ENCODE measurements at regions not wholly inside any gene's neighbourhood (a gene's known extent, or its start where the extent isn't known, plus 50 kb on each side); places are given as distances from the start of the nearest gene placed in this dataset.
"Not testable (repeated sequence)": the region's sequence is repeated elsewhere in the genome, so short reads cannot be mapped to it uniquely, and the experiment has no call there.

- H3K36me3 ChIP-seq (ENCODE audit: insufficient read depth, low read length) = no peaks in the 10 kb centered on the region
- no peak for DNase-seq (ENCODE audit: low read depth, low spot score)
- no peak overlapping the region for H3K4me3 ChIP-seq
- TF ChIP-seq EZH2 (IDR thresholded peaks at IDR 0.05) = no peak
- TF ChIP-seq POLR2AphosphoS5 (IDR thresholded peaks at IDR 0.05; ENCODE audit: borderline replicate concordance, low read depth, low read length) = no peak
- no peak for TF ChIP-seq FOXP2 (optimal IDR thresholded peaks at IDR 0.05; ENCODE audit: control extremely low read depth, extremely low read length, insufficient read depth)
- no peak overlapping the region for H3K9ac ChIP-seq (ENCODE audit: insufficient read length)
- no peak overlapping the region for H3K27ac ChIP-seq
- no peaks in the 10 kb centered on the region for H3K9me3 ChIP-seq (ENCODE audit: low read depth, low read length)
These were observed 84.9 kb upstream of the LRFN2 start for GRCh38 chr6:40672087-40672486.

DNA sequence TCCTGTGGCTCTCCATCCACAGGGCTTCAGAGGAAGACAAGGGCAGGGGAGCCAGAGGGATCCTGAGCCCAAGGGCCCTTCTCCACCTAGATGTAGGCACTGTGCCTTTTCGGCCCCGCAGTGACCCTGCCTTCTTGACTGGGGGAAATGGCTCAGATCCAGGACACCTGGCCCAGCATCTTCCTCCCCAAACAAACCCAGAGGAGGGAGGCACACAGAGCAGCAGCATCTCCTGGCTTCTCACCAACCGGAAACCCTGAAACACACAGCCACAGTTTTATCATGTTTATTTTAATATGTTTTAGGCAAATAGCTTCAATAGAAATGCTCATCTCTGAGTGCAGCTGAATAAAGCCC lies 84.5 kb upstream of the LRFN2 start:
- Histone ChIP-seq H3K9me3 (ENCODE audit: low read depth, low read length) (no peaks in the 10 kb centered on the region), H3K4me3 (no peak overlapping the region), H3K9ac (ENCODE audit: insufficient read length) (no peak overlapping the region), H3K27ac (no peak overlapping the region), H3K36me3 (ENCODE audit: insufficient read depth, low read length) (no peaks in the 10 kb centered on the region)
- no peak for DNase-seq (ENCODE audit: low read depth, low spot score)
- TF ChIP-seq POLR2AphosphoS5 (IDR thresholded peaks at IDR 0.05; ENCODE audit: borderline replicate concordance, low read depth, low read length) = no peak
- no peak for TF ChIP-seq FOXP2 (optimal IDR thresholded peaks at IDR 0.05; ENCODE audit: control extremely low read depth, extremely low read length, insufficient read depth)
- TF ChIP-seq EZH2 (IDR thresholded peaks at IDR 0.05) = no peak

GRCh38 chr6:40671001-40671693 lies 84.0 kb upstream of the LRFN2 start:
- Histone ChIP-seq H3K9ac (ENCODE audit: insufficient read length) (no peak overlapping the region), H3K36me3 (ENCODE audit: insufficient read depth, low read length) (no peaks in the 10 kb centered on the region), H3K4me3 (no peak overlapping the region), H3K9me3 (ENCODE audit: low read depth, low read length) (no peaks in the 10 kb centered on the region), H3K27ac (no peak overlapping the region)
- DNase-seq (ENCODE audit: low read depth, low spot score) = no peak
- TF ChIP-seq POLR2AphosphoS5 (IDR thresholded peaks at IDR 0.05; ENCODE audit: borderline replicate concordance, low read depth, low read length) (no peak), EZH2 (IDR thresholded peaks at IDR 0.05) (no peak), FOXP2 (optimal IDR thresholded peaks at IDR 0.05; ENCODE audit: control extremely low read depth, extremely low read length, insufficient read depth) (no peak)

GRCh38 chr6:40669343-40669742 lies 82.2 kb upstream of the LRFN2 start:
- no peak for TF ChIP-seq FOXP2 (optimal IDR thresholded peaks at IDR 0.05; ENCODE audit: control extremely low read depth, extremely low read length, insufficient read depth)
- TF ChIP-seq EZH2 (IDR thresholded peaks at IDR 0.05) = no peak
- no peak for TF ChIP-seq POLR2AphosphoS5 (IDR thresholded peaks at IDR 0.05; ENCODE audit: borderline replicate concordance, low read depth, low read length)
- no peak overlapping the region for H3K27ac ChIP-seq
- H3K36me3 ChIP-seq (ENCODE audit: insufficient read depth, low read length) = no peaks in the 10 kb centered on the region
- DNase-seq (ENCODE audit: low read depth, low spot score) = no peak
- H3K9me3 ChIP-seq (ENCODE audit: low read depth, low read length) = no peaks in the 10 kb centered on the region
- no peak overlapping the region for H3K9ac ChIP-seq (ENCODE audit: insufficient read length)
- no peak overlapping the region for H3K4me3 ChIP-seq

DNA sequence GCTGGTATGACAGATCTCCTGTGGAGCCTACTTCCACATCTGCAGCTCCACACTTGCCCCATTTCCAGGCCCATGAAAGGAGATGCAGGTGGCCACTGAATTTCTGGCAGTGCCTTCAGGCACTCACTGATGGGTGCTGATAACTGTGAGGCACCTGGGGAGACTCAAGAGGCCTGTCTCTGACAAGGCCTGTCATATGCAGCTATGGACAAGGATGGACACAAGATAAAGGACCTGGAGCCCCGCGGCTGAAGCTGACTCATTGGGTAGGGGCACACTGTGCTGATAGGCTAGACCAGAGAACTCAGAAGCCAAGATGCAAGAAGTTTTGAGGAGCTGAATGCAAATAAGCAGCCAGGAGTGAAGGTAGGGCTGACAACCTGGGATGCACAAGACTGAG lies 81.0 kb upstream of the LRFN2 start:
- H3K27ac ChIP-seq = no peak overlapping the region
- TF ChIP-seq EZH2 (IDR thresholded peaks at IDR 0.05) (no peak), POLR2AphosphoS5 (IDR thresholded peaks at IDR 0.05; ENCODE audit: borderline replicate concordance, low read depth, low read length) (no peak), FOXP2 (optimal IDR thresholded peaks at IDR 0.05; ENCODE audit: control extremely low read depth, extremely low read length, insufficient read depth) (no peak)
- DNase-seq (ENCODE audit: low read depth, low spot score) = no peak

GRCh38 chr6:40666530-40666929 lies 79.4 kb upstream of the LRFN2 start:
- Histone ChIP-seq H3K27ac (no peak overlapping the region), H3K36me3 (ENCODE audit: insufficient read depth, low read length) (no peaks in the 10 kb centered on the region), H3K9me3 (ENCODE audit: low read depth, low read length) (no peaks in the 10 kb centered on the region), H3K4me3 (no peak overlapping the region), H3K9ac (ENCODE audit: insufficient read length) (no peak overlapping the region)
- no peak for DNase-seq (ENCODE audit: low read depth, low spot score)
- TF ChIP-seq FOXP2 (optimal IDR thresholded peaks at IDR 0.05; ENCODE audit: control extremely low read depth, extremely low read length, insufficient read depth) = no peak
- TF ChIP-seq POLR2AphosphoS5 (IDR thresholded peaks at IDR 0.05; ENCODE audit: borderline replicate concordance, low read depth, low read length) = no peak
- TF ChIP-seq EZH2 (IDR thresholded peaks at IDR 0.05) = no peak

More for the DNA sequence above, 81.0 kb upstream of the LRFN2 start:
- H3K9ac ChIP-seq (ENCODE audit: insufficient read length) = no peak overlapping the region
- no peak overlapping the region for H3K4me3 ChIP-seq
- H3K36me3 ChIP-seq (ENCODE audit: insufficient read depth, low read length) = no peaks in the 10 kb centered on the region
- no peaks in the 10 kb centered on the region for H3K9me3 ChIP-seq (ENCODE audit: low read depth, low read length)

- H3K9me3 ChIP-seq (ENCODE audit: low read depth, low read length) = no peaks in the 10 kb centered on the region
- H3K27ac ChIP-seq = no peak overlapping the region
- no peak for DNase-seq (ENCODE audit: low read depth, low spot score)
- H3K9ac ChIP-seq (ENCODE audit: insufficient read length) = no peak overlapping the region
- no peak overlapping the region for H3K4me3 ChIP-seq
- no peak for TF ChIP-seq FOXP2 (optimal IDR thresholded peaks at IDR 0.05; ENCODE audit: control extremely low read depth, extremely low read length, insufficient read depth)
- no peak for TF ChIP-seq EZH2 (IDR thresholded peaks at IDR 0.05)
- no peak for TF ChIP-seq POLR2AphosphoS5 (IDR thresholded peaks at IDR 0.05; ENCODE audit: borderline replicate concordance, low read depth, low read length)
- no peaks in the 10 kb centered on the region for H3K36me3 ChIP-seq (ENCODE audit: insufficient read depth, low read length)
These were observed 74.6 kb upstream of the LRFN2 start for GRCh38 chr6:40661726-40662125.

DNA sequence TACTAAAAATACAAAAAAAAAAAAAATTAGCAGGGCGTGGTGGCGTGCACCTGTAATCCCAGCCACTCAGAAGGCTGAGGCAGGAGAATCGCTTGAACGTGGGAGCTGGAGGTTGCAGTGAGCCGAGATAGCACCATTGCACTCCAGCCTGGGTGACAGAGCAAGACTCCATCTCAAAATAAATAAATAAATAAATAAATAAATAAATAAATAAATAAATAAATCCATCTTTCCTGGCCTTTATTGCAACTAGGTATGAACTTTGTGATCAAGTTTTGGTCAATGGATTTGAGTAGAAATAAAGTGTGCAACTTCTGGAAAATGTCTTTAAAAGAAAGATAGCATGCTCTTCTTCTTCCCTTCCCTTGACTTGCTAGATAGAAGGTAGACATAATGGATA lies 69.6 kb upstream of the LRFN2 start:
- not testable (repeated sequence) for H3K9ac ChIP-seq (ENCODE audit: insufficient read length); H3K4me3 ChIP-seq; DNase-seq (ENCODE audit: low read depth, low spot score); H3K9me3 ChIP-seq (ENCODE audit: low read depth, low read length); H3K27ac ChIP-seq; H3K36me3 ChIP-seq (ENCODE audit: insufficient read depth, low read length)

GRCh38 chr6:40654828-40655227 lies 67.7 kb upstream of the LRFN2 start:
- Histone ChIP-seq H3K36me3 (ENCODE audit: insufficient read depth, low read length) (no peaks in the 10 kb centered on the region), H3K9ac (ENCODE audit: insufficient read length) (no peak overlapping the region), H3K4me3 (no peak overlapping the region), H3K9me3 (ENCODE audit: low read depth, low read length) (no peaks in the 10 kb centered on the region), H3K27ac (no peak overlapping the region)
- TF ChIP-seq FOXP2 (optimal IDR thresholded peaks at IDR 0.05; ENCODE audit: control extremely low read depth, extremely low read length, insufficient read depth) (no peak), POLR2AphosphoS5 (IDR thresholded peaks at IDR 0.05; ENCODE audit: borderline replicate concordance, low read depth, low read length) (no peak)
- no peak for DNase-seq (ENCODE audit: low read depth, low spot score)

Measured in SK-N-MC (cell line).